DOHH2 (cell line): ENCODE measurements at regions not wholly inside any gene's neighbourhood (a gene's known extent, or its start where the extent isn't known, plus 50 kb on each side); places are given as distances from the start of the nearest gene placed in this dataset.
"Not testable (repeated sequence)": the region's sequence is repeated elsewhere in the genome, so short reads cannot be mapped to it uniquely, and the experiment has no call there.

Experiments used
- H3F3A ChIP-seq: fragments of 200-600 bp; sonication (generic), shearing (Covaris generic); 2 replicates; pipeline ENCODE4 v1.6.0; 2016; ENCODE audit warnings: antibody characterized with exemption, mild to moderate bottlenecking; ENCODE audit not compliant: control insufficient read depth, insufficient read depth
- H3K27ac ChIP-seq: fragments of 200-600 bp; sonication (generic); 2 replicates; pipeline ENCODE4 v1.5.1; 2014; ENCODE audit warnings: low read depth, mild to moderate bottlenecking, low read length, moderate library complexity
- H3K27me3 ChIP-seq: fragments of 200-600 bp; sonication (generic); 2 replicates; pipeline ENCODE4 v1.6.1; 2014; ENCODE audit warnings: mild to moderate bottlenecking, low read length, mixed read lengths; ENCODE audit not compliant: control insufficient read depth
- H3K36me3 ChIP-seq: fragments of 200-600 bp; sonication (generic); 2 replicates; pipeline ENCODE4 v1.6.1; 2014; ENCODE audit warnings: mild to moderate bottlenecking, low read length, moderate library complexity, mixed read lengths; ENCODE audit not compliant: control insufficient read depth
- H3K4me1 ChIP-seq: fragments of 200-600 bp; sonication (generic); 2 replicates; pipeline ENCODE4 v1.6.1; 2014; ENCODE audit warnings: mild to moderate bottlenecking, low read length, mixed read lengths; ENCODE audit not compliant: control insufficient read depth
- H3K4me2 ChIP-seq: fragments of 200-600 bp; sonication (generic); 2 replicates; pipeline ENCODE4 v1.6.0; 2014; ENCODE audit warnings: mild to moderate bottlenecking, low read length, moderate library complexity
- H3K4me3 ChIP-seq: fragments of 200-600 bp; sonication (generic); 2 replicates; pipeline ENCODE4 v1.5.1; 2014; ENCODE audit warnings: mild to moderate bottlenecking, low read length, mixed read lengths
- H3K79me2 ChIP-seq: fragments of 200-600 bp; sonication (generic); 2 replicates; pipeline ENCODE4 v1.6.1; 2014; ENCODE audit warnings: mild to moderate bottlenecking, low read length, mixed read lengths; ENCODE audit not compliant: control insufficient read depth
- H3K9me2 ChIP-seq: fragments of 200-600 bp; sonication (generic); replicated peaks from 2 replicates; pipeline ENCODE4 v1.6.1; 2014; ENCODE audit warnings: mild to moderate bottlenecking, low read length, mixed read lengths; ENCODE audit not compliant: control insufficient read depth
- H3K9me3 ChIP-seq: fragments of 200-600 bp; sonication (generic); 2 replicates; pipeline ENCODE4 v1.6.1; 2014; ENCODE audit warnings: antibody characterized with exemption, low read length, mixed read lengths; ENCODE audit not compliant: control insufficient read depth, insufficient read depth
- H4K20me1 ChIP-seq: fragments of 200-600 bp; sonication (generic); 2 replicates; pipeline ENCODE4 v1.6.0; 2014; ENCODE audit warnings: low read depth, mild to moderate bottlenecking, antibody characterized with exemption, low read length, moderate library complexity; ENCODE audit not compliant: control insufficient read depth, insufficient read depth
- CTCF ChIP-seq: fragments of 200-600 bp; sonication (generic); IDR thresholded peaks from one replicate; pipeline ENCODE4 v1.5.1; 2014; ENCODE audit warnings: antibody characterized with exemption, mild to moderate bottlenecking, low read depth, low read length; ENCODE audit not compliant: poor library complexity, severe bottlenecking
- EZH2phosphoT487 ChIP-seq: fragments of 200-600 bp; sonication (generic); IDR thresholded peaks from 2 replicates; pipeline ENCODE4 v1.6.1; 2017; ENCODE audit warnings: borderline replicate concordance, mild to moderate bottlenecking, antibody characterized with exemption, low read length, moderate library complexity, mixed read lengths

- H3K9me2 ChIP-seq, result no peaks in the 10 kb centered on the region
- no peaks in the 10 kb centered on the region for H3K27me3 ChIP-seq
- H3K27ac ChIP-seq, result no peak overlapping the region
- H3F3A ChIP-seq, result no peaks in the 10 kb centered on the region
- no peaks in the 10 kb centered on the region for H3K79me2 ChIP-seq
- H4K20me1 ChIP-seq, result no peaks in the 10 kb centered on the region
- H3K4me3 ChIP-seq, result no peak overlapping the region
- no peaks in the 10 kb centered on the region for H3K9me3 ChIP-seq
- no peak overlapping the region for H3K4me2 ChIP-seq
- TF ChIP-seq CTCF (no peak), EZH2phosphoT487 (no peak)
- H3K36me3 ChIP-seq, result no peaks in the 10 kb centered on the region
- no peaks in the 10 kb centered on the region for H3K4me1 ChIP-seq
Observed at GRCh38 chr1:79151006-79151796, 144.7 kb upstream of the ADGRL4 start.

DNA sequence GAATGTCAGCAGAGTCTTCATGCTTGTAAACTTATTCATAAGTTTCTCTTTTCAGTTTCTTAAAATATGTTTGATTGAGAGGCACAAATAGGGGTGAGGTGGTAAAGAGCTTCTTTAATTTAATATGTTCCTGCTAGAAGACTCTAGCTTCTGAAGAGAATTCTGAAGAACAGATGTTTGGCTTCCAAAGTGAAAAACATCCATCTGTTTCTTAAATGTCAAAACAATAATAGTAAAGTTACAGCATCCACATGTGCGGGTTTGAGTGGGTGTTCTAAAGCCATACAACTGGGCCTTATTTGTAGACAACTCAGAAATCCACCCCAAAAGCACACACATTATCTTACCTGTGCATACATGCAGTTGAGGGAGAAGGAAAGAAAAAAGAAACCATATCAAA is 144.0 kb upstream of the ADGRL4 start:
- TF ChIP-seq EZH2phosphoT487, result no peak
- no peak for TF ChIP-seq CTCF
- no peaks in the 10 kb centered on the region for H3K9me2 ChIP-seq
- no peaks in the 10 kb centered on the region for H4K20me1 ChIP-seq
- H3K9me3 ChIP-seq, result no peaks in the 10 kb centered on the region
- no peak overlapping the region for H3K4me2 ChIP-seq
- H3K36me3 ChIP-seq, result no peaks in the 10 kb centered on the region
- no peaks in the 10 kb centered on the region for H3F3A ChIP-seq
- H3K27ac ChIP-seq, result no peak overlapping the region
- no peaks in the 10 kb centered on the region for H3K4me1 ChIP-seq
- no peaks in the 10 kb centered on the region for H3K79me2 ChIP-seq
- no peaks in the 10 kb centered on the region for H3K27me3 ChIP-seq
- no peak overlapping the region for H3K4me3 ChIP-seq

DNA sequence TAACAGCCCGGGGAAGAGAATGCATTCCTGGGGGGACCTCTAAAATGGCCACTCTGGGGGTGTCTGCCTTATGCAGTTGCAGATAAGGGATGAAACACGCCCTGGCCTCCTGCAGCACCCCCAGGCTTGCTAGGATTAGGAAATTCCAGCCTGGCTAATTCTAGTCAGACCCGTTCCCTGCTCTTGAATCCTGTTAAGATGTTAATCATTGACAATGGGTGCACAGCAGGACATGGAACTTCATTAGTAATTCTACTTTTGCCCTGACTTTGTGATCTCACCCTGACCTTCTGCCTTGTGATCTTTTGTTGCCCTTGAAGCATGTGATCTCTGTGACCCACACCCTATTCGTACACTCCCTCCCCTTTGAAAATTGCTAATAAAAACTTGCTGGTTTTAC is 131.7 kb upstream of the ADGRL4 start:
- H3F3A ChIP-seq, H3K4me1 ChIP-seq, H4K20me1 ChIP-seq, H3K36me3 ChIP-seq, H3K4me2 ChIP-seq, H3K9me3 ChIP-seq, H3K27me3 ChIP-seq, H3K9me2 ChIP-seq, H3K27ac ChIP-seq, H3K4me3 ChIP-seq, H3K79me2 ChIP-seq: not testable (repeated sequence)

DNA sequence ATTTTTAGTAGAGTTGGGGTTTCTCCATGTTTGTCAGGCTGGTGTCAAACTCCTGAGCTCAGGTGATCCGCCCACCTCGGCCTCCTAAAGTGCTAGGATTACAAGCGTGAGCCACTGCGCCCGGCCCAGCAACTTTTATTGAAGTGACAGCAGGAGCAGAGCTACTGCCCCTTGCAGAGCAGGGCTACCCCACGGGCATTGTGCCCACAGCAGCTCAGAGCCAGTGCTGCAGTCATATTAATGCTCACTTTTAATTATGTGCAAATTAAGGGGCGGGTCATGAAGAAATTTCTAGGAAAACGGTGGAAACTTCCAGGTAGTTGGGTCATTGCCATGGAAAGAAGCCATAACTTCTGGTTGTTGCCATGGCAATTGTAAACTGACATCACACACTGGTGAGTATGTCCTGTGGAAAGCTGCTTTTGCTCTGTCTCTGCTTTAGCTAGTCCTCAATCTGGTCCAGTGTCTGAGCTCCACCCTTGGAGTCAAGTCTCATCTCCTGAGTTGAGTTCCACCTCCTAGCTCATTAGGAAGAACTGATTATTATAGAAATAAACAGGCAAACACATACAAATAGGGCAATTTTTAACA is 127.3 kb upstream of the ADGRL4 start:
- Histone ChIP-seq H3K36me3 (no peaks in the 10 kb centered on the region), H3K9me2 (no peaks in the 10 kb centered on the region), H3K4me2 (no peak overlapping the region), H3K79me2 (no peaks in the 10 kb centered on the region), H3K27me3 (no peaks in the 10 kb centered on the region), H3F3A (no peaks in the 10 kb centered on the region), H4K20me1 (no peaks in the 10 kb centered on the region), H3K27ac (no peak overlapping the region), H3K4me3 (no peak overlapping the region), H3K4me1 (no peaks in the 10 kb centered on the region), H3K9me3 (no peaks in the 10 kb centered on the region)
- no peak for TF ChIP-seq CTCF
- TF ChIP-seq EZH2phosphoT487, result no peak
